ENCODE measurements at regions not wholly inside any gene's neighbourhood (a gene's known extent, or its start where the extent isn't known, plus 50 kb on each side); places are given as distances from the start of the nearest gene placed in this dataset.

GRCh38 chr12:78420991-78421390 lies 443.6 kb upstream of the SYT1 start:
- no TSS peak for BruUV-seq (replicated peaks)
- ChIA-PET CTCF (interaction anchor here (0.6 to 1.0 kb wide), 2 partner anchors 17 to 77 kb away, joined by 3 read pairs; no protein-coding TSS in a partner anchor), POLR2A (ENCODE audit: unreplicated experiment) (no interaction called here)
- no peak overlapping the region for H3K23ac ChIP-seq (ENCODE audit: low read depth, low read length)
- H3K4me3 ChIP-seq (ENCODE audit: insufficient read depth, low read depth, low read length), result no peak overlapping the region
- ATAC-seq (ENCODE audit: low read depth) (no peak), DNase-seq (peak; percentile 8)
- no peaks in the 10 kb centered on the region for H3K36me3 ChIP-seq (ENCODE audit: control insufficient read depth, insufficient read depth, low read length)
- dilution Hi-C loops (cut with HindIII; ENCODE audit: low sequenced_read_pairs, unreplicated experiment), result no loop called here
- no peak overlapping the region for H2AFZ ChIP-seq (replicated peaks; ENCODE audit: low read length, poor library complexity)
- H3K4me2 ChIP-seq (ENCODE audit: low read depth, low read length), result no peak overlapping the region
- H3K9me1 ChIP-seq (ENCODE audit: insufficient read depth, low read length), result no peaks in the 10 kb centered on the region
- in situ Hi-C loops (cut with MboI; ENCODE audit: low sequenced_read_pairs), result no loop called here
- no peaks in the 10 kb centered on the region for H3K79me1 ChIP-seq (ENCODE audit: low read depth in 1 of 2, low read length in 2 of 2)
- no peak overlapping the region for H3K4ac ChIP-seq (ENCODE audit: low read depth, low read length)
- no peak overlapping the region for H2BK20ac ChIP-seq (ENCODE audit: low read depth, low read length)
- no peak overlapping the region for H2BK120ac ChIP-seq (ENCODE audit: low read depth, low read length)
- no peak overlapping the region for H3K56ac ChIP-seq (ENCODE audit: extremely low read depth, insufficient read depth, low read length)
- no peaks in the 10 kb centered on the region for H4K20me1 ChIP-seq (ENCODE audit: insufficient read depth, low read length)
- H2BK5ac ChIP-seq (ENCODE audit: low read depth, low read length, poor library complexity, severe bottlenecking), result no peak overlapping the region
- no peak overlapping the region for H2AK9ac ChIP-seq (replicated peaks; ENCODE audit: low read depth, low read length, poor library complexity)
- no peak overlapping the region for H3K9ac ChIP-seq (ENCODE audit: low read depth, low read length)
- intact Hi-C loops (cut with micrococcal nuclease), result loop anchor here (10.0 kb wide), 1 partner anchor 236 kb away; no protein-coding TSS in a partner anchor
- H2BK15ac ChIP-seq (ENCODE audit: low read depth, low read length), result no peak overlapping the region
- H3K4me1 ChIP-seq (ENCODE audit: control insufficient read depth, insufficient read depth, low read length), result no peaks in the 10 kb centered on the region
- H3K14ac ChIP-seq (replicated peaks; ENCODE audit: low read depth, low read length), result no peak overlapping the region
- H4K91ac ChIP-seq (ENCODE audit: insufficient read depth, low read depth, low read length), result no peak overlapping the region
- no peak overlapping the region for H2AK5ac ChIP-seq (ENCODE audit: low read depth, low read length)
- no peak overlapping the region for H4K5ac ChIP-seq (ENCODE audit: low read depth, low read length)
- no peaks in the 10 kb centered on the region for H3K27me3 ChIP-seq (ENCODE audit: control insufficient read depth, insufficient read depth, low read length)
- H3K9me3 ChIP-seq (ENCODE audit: control insufficient read depth, insufficient read depth, low read length), result no peaks in the 10 kb centered on the region
- H4K8ac ChIP-seq (ENCODE audit: low read depth in 2 of 2, low read length in 2 of 2), result no peak overlapping the region
- H3K27ac ChIP-seq (ENCODE audit: insufficient read depth, low read length), result no peak overlapping the region
- H3K18ac ChIP-seq (ENCODE audit: low read depth, low read length), result no peak overlapping the region
- 0 out of 2 replicates have a peak, but pooled peaks have one; percentile 19 for TF ChIP-seq CEBPB (IDR thresholded peaks at IDR 0.05; ENCODE audit: low read depth, low read length)
- no peak for TF ChIP-seq ELK1 (IDR thresholded peaks at IDR 0.05; ENCODE audit: borderline replicate concordance, low read depth, low read length)
- whole genome bisulfite sequencing, 2 experiments (ENCODE audit: extremely low coverage in 2 of 2, insufficient read length in 1 of 2), result no CpG with 5 or more reads among the region's 4 CpGs
